ENCODE measurements at regions not wholly inside any gene's neighbourhood (a gene's known extent, or its start where the extent isn't known, plus 50 kb on each side); places are given as distances from the start of the nearest gene placed in this dataset.

- no peak for DNase-seq (ENCODE audit: low read depth)
- Histone ChIP-seq H3K4me3 (ENCODE audit: low read depth, low read length) (no peak overlapping the region), H3K27me3 (ENCODE audit: control insufficient read depth, insufficient read depth, low read length) (no peaks in the 10 kb centered on the region), H3K36me3 (ENCODE audit: control insufficient read depth, insufficient read depth, low read length) (no peaks in the 10 kb centered on the region)
- no peak for TF ChIP-seq CTCF (IDR thresholded peaks at IDR 0.05; ENCODE audit: insufficient read depth, low read depth, low read length)
- ChIA-PET CTCF (interaction anchor here (0.9 kb wide), 1 partner anchor 12 kb away, joined by 3 read pairs; no protein-coding TSS in a partner anchor), POLR2A (no interaction called here)
Measured at GRCh38 chr2:176514276-176514675, 245.0 kb downstream of the MTX2 start.

DNA sequence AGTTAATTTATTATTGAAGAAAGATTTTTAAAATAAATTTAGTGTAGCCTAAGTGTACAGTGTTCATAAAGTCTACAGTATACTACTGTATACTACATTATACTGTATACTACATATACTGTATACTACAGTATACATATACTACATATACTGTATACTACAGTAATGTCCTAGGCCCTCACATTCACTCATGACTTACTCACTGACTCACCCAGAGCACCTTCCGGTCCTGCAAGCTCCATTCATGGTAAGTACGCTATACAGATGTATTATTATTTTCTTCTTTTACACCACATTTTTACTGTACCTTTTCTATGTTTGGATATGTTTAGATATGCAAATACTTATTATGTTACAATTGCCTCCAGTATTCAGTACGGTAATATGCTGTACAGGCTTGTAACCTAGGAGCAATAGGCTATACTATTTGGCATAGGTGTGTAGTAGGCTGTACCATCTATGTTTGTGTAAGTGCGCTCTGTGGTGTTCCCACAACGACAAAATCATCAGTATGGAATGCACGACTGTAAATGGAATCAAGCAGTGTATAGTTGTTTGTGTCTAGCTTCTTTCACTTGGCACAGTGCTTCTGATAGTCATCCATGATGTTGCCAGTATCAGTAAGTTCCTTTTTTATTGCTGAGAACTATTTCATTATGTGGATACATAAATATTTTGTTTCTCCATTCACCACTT is 245.7 kb downstream of the MTX2 start:
- TF ChIP-seq CTCF (IDR thresholded peaks at IDR 0.05; ENCODE audit: insufficient read depth, low read depth, low read length): no peak
- CTCF ChIA-PET: interaction anchor here (0.9 kb wide), 1 partner anchor 13 kb away, joined by 3 read pairs; no protein-coding TSS in a partner anchor
- DNase-seq (ENCODE audit: low read depth): no peak
- Histone ChIP-seq H3K27me3 (ENCODE audit: control insufficient read depth, insufficient read depth, low read length) (no peaks in the 10 kb centered on the region), H3K4me3 (ENCODE audit: low read depth, low read length) (no peak overlapping the region), H3K36me3 (ENCODE audit: control insufficient read depth, insufficient read depth, low read length) (no peaks in the 10 kb centered on the region)
- POLR2A ChIA-PET: no interaction called here

DNA sequence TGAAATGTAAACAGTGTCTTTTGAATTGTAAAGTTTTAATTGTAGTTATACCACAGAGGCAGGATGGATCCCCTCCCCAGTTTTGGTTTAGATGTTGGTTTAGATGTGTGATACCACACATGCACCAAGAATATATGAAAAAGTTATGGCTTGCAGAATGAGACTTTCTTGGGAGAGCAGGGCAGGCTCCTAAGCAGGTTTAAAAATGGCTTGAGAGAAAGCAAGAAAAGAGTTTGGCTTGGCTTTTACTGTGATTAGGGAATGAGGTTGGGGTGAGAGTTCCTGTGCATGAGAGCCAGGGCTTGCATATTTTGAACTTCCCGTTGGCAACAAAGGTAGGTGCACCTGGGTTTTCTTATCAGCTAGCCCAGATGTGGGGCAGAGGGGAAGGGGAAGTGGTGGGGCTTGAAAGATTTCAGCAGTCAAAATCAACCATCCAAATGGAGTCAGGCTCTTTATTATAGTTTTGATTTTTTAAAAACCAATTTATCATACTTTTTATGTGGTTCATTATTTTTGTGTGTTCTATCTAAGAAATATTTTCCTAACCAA is 246.9 kb downstream of the MTX2 start:
- no peak overlapping the region for H3K4me3 ChIP-seq (ENCODE audit: low read depth, low read length)
- no peaks in the 10 kb centered on the region for H3K36me3 ChIP-seq (ENCODE audit: control insufficient read depth, insufficient read depth, low read length)
- no peaks in the 10 kb centered on the region for H3K27me3 ChIP-seq (ENCODE audit: control insufficient read depth, insufficient read depth, low read length)
- CTCF ChIA-PET: interaction anchor here (0.6 kb wide), 1 partner anchor 370 kb away, joined by 3 read pairs; no protein-coding TSS in a partner anchor
- no peak for TF ChIP-seq CTCF (IDR thresholded peaks at IDR 0.05; ENCODE audit: insufficient read depth, low read depth, low read length)
- POLR2A ChIA-PET: no interaction called here
- DNase-seq (ENCODE audit: low read depth): no peak

GRCh38 chr2:176518823-176519222 is 249.6 kb downstream of the MTX2 start:
- no peak for DNase-seq (ENCODE audit: low read depth)
- Histone ChIP-seq H3K27me3 (ENCODE audit: control insufficient read depth, insufficient read depth, low read length) (0 out of 2 replicates have a peak, but pooled peaks cover 2% of the 10 kb centered on the region), H3K36me3 (ENCODE audit: control insufficient read depth, insufficient read depth, low read length) (no peaks in the 10 kb centered on the region), H3K4me3 (ENCODE audit: low read depth, low read length) (no peak overlapping the region)
- CTCF ChIA-PET: interaction anchor here (1.0 to 1.6 kb wide), 2 partner anchors 12 to 378 kb away, joined by 3 read pairs; no protein-coding TSS in a partner anchor
- POLR2A ChIA-PET: no interaction called here
- TF ChIP-seq CTCF (IDR thresholded peaks at IDR 0.05; ENCODE audit: insufficient read depth, low read depth, low read length): no peak

- Histone ChIP-seq H3K27me3 (ENCODE audit: control insufficient read depth, insufficient read depth, low read length) (0 out of 2 replicates have a peak, but pooled peaks cover 5% of the 10 kb centered on the region), H3K4me3 (ENCODE audit: low read depth, low read length) (no peak overlapping the region), H3K36me3 (ENCODE audit: control insufficient read depth, insufficient read depth, low read length) (no peaks in the 10 kb centered on the region)
- POLR2A ChIA-PET: no interaction called here
- CTCF ChIA-PET: interaction anchor here (1.2 kb wide), 1 partner anchor 67 kb away, joined by 4 read pairs; no protein-coding TSS in a partner anchor
- TF ChIP-seq CTCF (IDR thresholded peaks at IDR 0.05; ENCODE audit: insufficient read depth, low read depth, low read length): no peak
- no peak for DNase-seq (ENCODE audit: low read depth)
Measured at GRCh38 chr2:176521878-176522670, 252.8 kb downstream of the MTX2 start.
